OCI-LY1 (cell line): ENCODE measurements at regions not wholly inside any gene's neighbourhood (a gene's known extent, or its start where the extent isn't known, plus 50 kb on each side); places are given as distances from the start of the nearest gene placed in this dataset.

ENCODE experiments used
- H2AFZ ChIP-seq: fragments of 200-600 bp; sonication (generic), shearing (Covaris generic); 2 replicates; pipeline ENCODE4 v1.6.0; 2014; ENCODE audit warnings: antibody characterized with exemption, mild to moderate bottlenecking, low read length
- H3F3A ChIP-seq: fragments of 200-600 bp; sonication (generic), shearing (Covaris generic); 2 replicates; pipeline ENCODE4 v1.6.0; 2014; ENCODE audit warnings: mild to moderate bottlenecking, antibody characterized with exemption, low read length, moderate library complexity; ENCODE audit not compliant: insufficient read depth
- H3K27ac ChIP-seq: fragments of 200-600 bp; sonication (generic); 2 replicates; pipeline ENCODE4 v1.5.1; 2014; ENCODE audit warnings: low read length, mixed run types, mild to moderate bottlenecking, low read depth; ENCODE audit not compliant: poor library complexity, severe bottlenecking
- H3K27me3 ChIP-seq: fragments of 200-600 bp; sonication (generic); 2 replicates; pipeline ENCODE4 v1.6.0; 2014; ENCODE audit warnings: antibody characterized with exemption, mild to moderate bottlenecking, low read length, moderate library complexity; ENCODE audit not compliant: insufficient read depth
- H3K36me3 ChIP-seq: fragments of 200-600 bp; sonication (generic); 2 replicates; pipeline ENCODE4 v1.6.1; 2014; ENCODE audit warnings: mild to moderate bottlenecking, antibody characterized with exemption, low read length, moderate library complexity, mixed read lengths; ENCODE audit not compliant: insufficient read depth
- H3K4me1 ChIP-seq: fragments of 200-600 bp; sonication (generic); 2 replicates; pipeline ENCODE4 v1.5.1; 2014; ENCODE audit warnings: mild to moderate bottlenecking, low read length, moderate library complexity; ENCODE audit not compliant: insufficient read depth, severe bottlenecking
- H3K4me2 ChIP-seq: fragments of 200-600 bp; sonication (generic), shearing (Covaris generic); 2 replicates; pipeline ENCODE4 v1.6.1; 2014; ENCODE audit warnings: low read length
- H3K4me3 ChIP-seq: fragments of 200-600 bp; sonication (generic); 2 replicates; pipeline ENCODE4 v1.5.1; 2014; ENCODE audit warnings: low read length, low read depth, mild to moderate bottlenecking, mixed read lengths; ENCODE audit not compliant: poor library complexity, severe bottlenecking
- H3K79me2 ChIP-seq: fragments of 200-600 bp; shearing (Covaris generic); 2 replicates; pipeline ENCODE4 v1.6.1; 2016; ENCODE audit warnings: mixed run types, low read length, mixed read lengths; ENCODE audit not compliant: insufficient read depth
- H3K9ac ChIP-seq: fragments of 200-600 bp; sonication (generic), shearing (Covaris generic); 2 replicates; pipeline ENCODE4 v1.6.1; 2014; ENCODE audit warnings: mild to moderate bottlenecking, low read length, mixed read lengths
- H3K9me2 ChIP-seq: fragments of 200-600 bp; sonication (generic), shearing (Covaris generic); 2 replicates; pipeline ENCODE4 v1.6.1; 2014; ENCODE audit warnings: low read depth, mild to moderate bottlenecking, low read length, mixed read lengths
- H3K9me3 ChIP-seq: fragments of 200-600 bp; shearing (Covaris generic); 2 replicates; pipeline ENCODE4 v1.6.1; 2014; ENCODE audit warnings: low read length, mixed read lengths
- H4K20me1 ChIP-seq: fragments of 200-600 bp; sonication (generic), shearing (Covaris generic); 2 replicates; pipeline ENCODE4 v1.6.0; 2016; ENCODE audit warnings: mild to moderate bottlenecking, low read length; ENCODE audit not compliant: insufficient read depth
- CTCF ChIP-seq: fragments of 200-600 bp; sonication (generic), shearing (Covaris generic); IDR thresholded peaks from 2 replicates; pipeline ENCODE4 v1.5.1; 2017; ENCODE audit warnings: mild to moderate bottlenecking, antibody characterized with exemption, low read length, moderate library complexity, mixed read lengths
- EZH2 ChIP-seq: fragments of 200-600 bp; sonication (generic), shearing (Covaris generic); IDR thresholded peaks from 2 replicates; pipeline ENCODE4 v1.8.0; 2017; ENCODE audit warnings: borderline replicate concordance, mixed run types, mild to moderate bottlenecking, antibody characterized with exemption, low read length, moderate library complexity, mixed read lengths

- no peak overlapping the region for H3K9ac ChIP-seq
- no peaks in the 10 kb centered on the region for H3K36me3 ChIP-seq
- no peak for TF ChIP-seq CTCF
- TF ChIP-seq EZH2 = no peak
- no peak overlapping the region for H3K4me3 ChIP-seq
- H4K20me1 ChIP-seq = no peaks in the 10 kb centered on the region
- no peaks in the 10 kb centered on the region for H3K9me3 ChIP-seq
- no peaks in the 10 kb centered on the region for H3K9me2 ChIP-seq
- H3K4me2 ChIP-seq = no peak overlapping the region
- no peak overlapping the region for H3K27ac ChIP-seq
- H3K79me2 ChIP-seq = no peaks in the 10 kb centered on the region
- H2AFZ ChIP-seq = no peak overlapping the region
- H3F3A ChIP-seq = no peaks in the 10 kb centered on the region
- no peaks in the 10 kb centered on the region for H3K4me1 ChIP-seq
- H3K27me3 ChIP-seq = no peaks in the 10 kb centered on the region
These were observed 207.7 kb upstream of the SHH start for GRCh38 chr7:156019776-156020565.

GRCh38 chr7:156019308-156019707 lies 207.0 kb upstream of the SHH start:
- no peaks in the 10 kb centered on the region for H3K79me2 ChIP-seq
- TF ChIP-seq CTCF = no peak
- TF ChIP-seq EZH2 = no peak
- no peak overlapping the region for H3K4me3 ChIP-seq
- no peaks in the 10 kb centered on the region for H3K27me3 ChIP-seq
- H4K20me1 ChIP-seq = no peaks in the 10 kb centered on the region
- H3K27ac ChIP-seq = no peak overlapping the region
- no peaks in the 10 kb centered on the region for H3F3A ChIP-seq
- no peak overlapping the region for H2AFZ ChIP-seq
- no peaks in the 10 kb centered on the region; the same call in 1 of the 2 replicates for H3K9me3 ChIP-seq
- no peak overlapping the region for H3K9ac ChIP-seq
- no peaks in the 10 kb centered on the region for H3K36me3 ChIP-seq
- no peak overlapping the region for H3K4me2 ChIP-seq
- H3K9me2 ChIP-seq = no peaks in the 10 kb centered on the region
- no peaks in the 10 kb centered on the region for H3K4me1 ChIP-seq

- no peaks in the 10 kb centered on the region for H3K27me3 ChIP-seq
- no peak overlapping the region for H3K27ac ChIP-seq
- H3K4me2 ChIP-seq = no peak overlapping the region
- H3K9ac ChIP-seq = no peak overlapping the region
- no peaks in the 10 kb centered on the region; the same call in 1 of the 2 replicates for H3K36me3 ChIP-seq
- no peaks in the 10 kb centered on the region; the same call in 1 of the 2 replicates for H3K9me3 ChIP-seq
- no peaks in the 10 kb centered on the region for H4K20me1 ChIP-seq
- TF ChIP-seq EZH2 (no peak), CTCF (no peak)
- H3K79me2 ChIP-seq = no peaks in the 10 kb centered on the region
- no peaks in the 10 kb centered on the region for H3F3A ChIP-seq
- no peak overlapping the region for H3K4me3 ChIP-seq
- no peaks in the 10 kb centered on the region for H3K4me1 ChIP-seq
- no peak overlapping the region for H2AFZ ChIP-seq
- no peaks in the 10 kb centered on the region for H3K9me2 ChIP-seq
These were observed 205.8 kb upstream of the SHH start for GRCh38 chr7:156017916-156018700.
